GM19023 (cell line): ENCODE measurements at regions not wholly inside any gene's neighbourhood (a gene's known extent, or its start where the extent isn't known, plus 50 kb on each side); places are given as distances from the start of the nearest gene placed in this dataset.

Experiments used
- ATAC-seq: cut with Tn5 transposase; IDR thresholded peaks from one replicate; pipeline ENCODE4 v1.9.1; 2021; ENCODE audit warnings: mild to moderate bottlenecking, moderate library complexity; ENCODE audit not compliant: unreplicated experiment

DNA sequence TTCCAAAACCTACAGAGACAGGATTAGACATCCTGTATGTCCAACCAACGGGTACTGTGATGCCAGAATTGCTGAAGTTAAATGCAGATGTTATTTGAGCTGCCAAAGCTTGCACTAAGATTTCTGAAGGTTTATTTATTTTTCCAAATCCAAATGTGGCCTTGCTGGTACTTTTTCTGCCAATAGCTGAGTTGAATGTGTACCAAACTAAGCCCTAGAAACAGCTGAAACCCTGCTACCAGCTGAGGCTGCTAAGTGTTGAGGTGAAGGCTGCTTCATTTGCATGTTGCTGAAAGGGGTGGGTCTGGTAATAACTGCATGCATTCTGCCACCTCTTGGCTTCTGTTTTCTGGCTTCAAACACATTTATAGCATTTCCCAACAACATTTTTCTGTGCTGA is 366.5 kb downstream of the FAT4 start:
- no peak for ATAC-seq

GRCh38 chr4:125682730-125683129 is 368.0 kb downstream of the FAT4 start:
- no peak for ATAC-seq

GRCh38 chr4:125688841-125689240 is 374.1 kb downstream of the FAT4 start:
- ATAC-seq, result no peak

DNA sequence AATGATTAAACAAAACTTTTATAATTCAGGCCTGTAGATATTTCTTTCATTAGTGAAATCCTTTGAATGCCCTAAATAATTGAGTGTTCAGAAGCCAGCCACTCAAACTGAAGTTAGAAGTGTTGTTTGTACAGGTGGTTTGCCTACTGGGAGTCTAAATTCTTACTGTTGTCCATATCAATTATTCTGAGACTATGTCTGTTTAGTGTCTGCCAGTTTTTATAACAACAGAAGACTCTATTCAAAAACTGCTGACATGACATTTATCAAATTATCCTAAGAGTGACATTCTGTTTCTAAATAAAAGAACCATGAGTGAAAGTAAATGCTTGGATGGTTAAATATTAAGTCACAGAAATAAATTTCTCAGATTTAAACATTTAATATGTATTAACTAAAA is 375.1 kb downstream of the FAT4 start:
- ATAC-seq, result no peak

GRCh38 chr4:125693228-125693627 is 378.5 kb downstream of the FAT4 start:
- no peak for ATAC-seq

DNA sequence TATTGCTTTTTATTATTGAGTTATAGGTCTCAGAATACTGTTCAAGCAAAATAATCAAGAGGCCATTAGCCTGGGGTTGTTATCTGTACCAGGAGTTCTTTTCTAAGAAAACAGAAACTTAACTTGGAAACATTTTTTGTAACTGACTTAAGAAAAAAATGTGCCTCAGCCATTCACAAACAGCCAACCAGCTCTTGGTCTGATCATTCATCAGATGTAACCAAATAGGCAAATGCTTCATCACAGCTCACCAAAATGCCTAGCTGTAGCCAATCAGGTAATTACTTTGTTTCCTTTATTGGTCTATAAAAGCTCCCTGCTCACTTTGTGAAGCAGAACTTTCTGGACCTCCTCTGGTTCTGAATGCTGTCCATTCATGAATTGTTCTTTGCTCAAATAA is 387.7 kb downstream of the FAT4 start:
- no peak for ATAC-seq

DNA sequence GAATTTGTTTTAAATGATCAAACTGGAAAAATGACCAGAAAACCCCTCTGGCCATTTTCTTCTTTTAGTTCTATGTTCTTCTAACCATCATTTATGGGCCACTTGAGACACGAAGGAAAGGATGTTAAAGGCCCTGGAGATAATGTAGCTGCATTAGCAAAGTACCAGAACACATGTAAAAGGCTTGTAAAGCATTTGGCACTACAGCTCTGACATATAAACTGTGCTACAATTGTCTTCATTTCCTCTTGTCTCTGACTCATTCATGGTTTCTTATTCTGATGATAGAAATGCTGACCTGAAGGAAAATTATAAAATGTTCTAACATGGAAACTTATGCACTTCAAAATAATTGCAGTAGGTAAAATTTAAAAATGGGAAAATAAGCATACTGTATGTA is 388.7 kb downstream of the FAT4 start:
- no peak for ATAC-seq

GRCh38 chr4:125704726-125705125 is 390.0 kb downstream of the FAT4 start:
- ATAC-seq, result no peak

GRCh38 chr4:125705681-125706080 is 390.9 kb downstream of the FAT4 start:
- ATAC-seq, result no peak

- no peak for ATAC-seq
Measured at GRCh38 chr4:125707397-125707796, 392.6 kb downstream of the FAT4 start.

DNA sequence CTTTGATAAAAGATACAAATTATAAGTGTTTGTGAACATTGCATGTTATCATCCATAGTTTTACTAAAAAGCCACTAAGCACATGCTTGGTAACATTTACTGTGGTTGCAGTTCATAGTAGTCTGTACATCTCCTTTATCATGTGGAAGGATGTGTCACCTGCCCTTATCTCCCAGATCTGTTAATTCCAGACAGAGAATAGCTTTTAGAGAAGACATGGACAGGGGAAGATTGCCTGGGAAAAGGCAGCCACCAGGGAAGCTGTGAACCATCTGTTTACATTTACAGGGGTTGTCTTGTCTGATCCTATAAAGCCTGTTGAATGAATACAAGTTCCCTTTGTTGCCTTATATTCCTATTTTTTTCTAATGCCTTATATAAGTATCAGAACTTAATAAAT is 396.0 kb downstream of the FAT4 start:
- ATAC-seq, result no peak

DNA sequence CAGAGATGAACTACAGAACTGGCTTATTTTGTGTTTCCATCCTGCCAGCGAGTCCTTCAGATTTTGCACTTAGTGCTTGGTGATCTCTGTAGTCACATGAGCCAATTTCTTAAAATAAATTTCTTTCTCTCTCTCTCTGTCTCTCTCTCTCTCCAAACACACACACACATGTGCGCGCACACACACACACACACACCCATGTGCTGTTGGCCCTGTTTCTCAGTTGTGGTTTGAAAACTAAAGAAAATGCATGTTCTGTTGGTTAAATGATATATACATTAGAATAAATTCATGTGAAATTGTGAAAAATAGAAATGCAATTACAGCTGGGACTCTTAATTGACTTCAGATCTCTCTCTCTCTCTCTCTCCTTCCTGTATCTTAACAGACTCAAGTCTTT is 399.3 kb downstream of the FAT4 start:
- no peak for ATAC-seq

- no peak for ATAC-seq
Measured at GRCh38 chr4:125714845-125715244, 400.1 kb downstream of the FAT4 start.

DNA sequence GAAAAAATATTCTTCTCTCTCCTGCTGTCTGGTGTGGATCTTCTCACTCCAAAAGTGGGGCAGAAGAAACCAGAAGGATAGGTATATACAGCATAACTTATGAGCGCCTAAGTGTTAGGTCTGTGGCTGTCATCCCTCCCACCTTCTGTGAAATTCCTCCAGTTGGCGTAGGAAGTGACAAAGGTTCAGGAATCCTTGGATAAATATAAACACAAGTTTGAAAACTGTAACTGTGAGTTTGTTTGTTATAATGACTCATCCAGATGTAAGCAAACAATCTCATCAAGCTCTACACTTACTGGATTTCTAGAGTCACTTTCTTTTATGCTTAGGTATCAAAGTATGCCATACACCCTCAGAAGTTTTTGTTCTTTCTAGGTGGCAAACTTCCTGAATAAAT is 405.2 kb downstream of the FAT4 start:
- no peak for ATAC-seq

DNA sequence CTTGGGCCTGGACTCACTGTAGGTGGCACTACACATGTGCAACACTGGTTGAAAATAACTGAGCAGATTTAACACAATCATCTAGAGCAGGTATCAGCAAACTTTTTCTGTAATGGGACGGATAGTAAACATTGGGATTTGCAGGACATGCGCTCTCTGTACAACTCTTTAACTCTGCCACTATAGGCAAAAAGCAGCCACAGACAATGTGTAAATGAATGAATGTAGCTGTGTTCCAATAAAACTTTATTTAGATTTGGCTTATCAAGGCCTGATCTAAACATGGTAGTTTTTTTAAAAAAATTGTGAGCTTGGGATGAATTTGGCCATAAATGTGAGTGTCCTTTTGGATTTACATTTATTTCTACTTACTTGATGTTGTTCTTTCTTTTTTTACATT is 407.3 kb downstream of the FAT4 start:
- no peak for ATAC-seq

- ATAC-seq, result no peak
Measured at GRCh38 chr4:125725957-125726525, 411.3 kb downstream of the FAT4 start.

DNA sequence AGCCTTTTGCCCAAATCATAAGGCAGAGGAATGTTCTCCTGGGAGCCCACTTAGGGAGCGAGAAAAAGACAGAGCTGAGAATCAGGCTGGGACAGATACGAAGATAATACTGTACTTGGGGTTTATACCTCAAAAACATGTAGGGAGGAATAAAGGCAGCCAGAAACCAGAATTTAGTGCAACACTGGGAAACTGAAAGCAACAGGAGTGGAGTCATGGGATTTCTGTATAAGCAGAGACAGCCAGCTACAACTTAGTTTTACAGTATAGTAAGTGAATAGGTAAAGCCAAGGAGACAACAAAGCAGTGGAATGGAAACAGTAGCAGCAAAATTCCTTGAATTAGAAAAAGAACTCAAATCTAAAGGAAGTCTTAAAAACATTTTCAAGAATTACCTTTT is 413.2 kb downstream of the FAT4 start:
- no peak for ATAC-seq

DNA sequence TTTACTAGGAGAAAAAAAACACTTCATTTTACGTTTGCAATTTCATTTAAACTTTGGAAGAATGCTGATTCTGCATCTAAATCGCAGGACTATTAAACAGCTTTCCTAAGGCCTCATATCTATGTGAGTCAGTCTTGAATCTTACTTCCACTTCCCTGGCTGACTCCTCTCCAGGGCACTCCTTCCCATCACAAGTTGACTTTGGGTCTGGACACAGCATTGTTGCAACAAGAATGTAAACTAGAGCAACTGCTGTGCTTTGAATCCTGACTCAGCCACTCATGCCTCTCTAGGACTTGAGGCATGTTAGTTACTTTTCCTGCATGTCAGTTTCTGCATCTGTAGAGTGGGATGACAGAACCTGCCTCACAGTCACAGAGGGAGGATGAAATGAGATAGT is 413.8 kb downstream of the FAT4 start:
- no peak for ATAC-seq

- no peak for ATAC-seq
Measured at GRCh38 chr4:125729171-125729570, 414.4 kb downstream of the FAT4 start.

DNA sequence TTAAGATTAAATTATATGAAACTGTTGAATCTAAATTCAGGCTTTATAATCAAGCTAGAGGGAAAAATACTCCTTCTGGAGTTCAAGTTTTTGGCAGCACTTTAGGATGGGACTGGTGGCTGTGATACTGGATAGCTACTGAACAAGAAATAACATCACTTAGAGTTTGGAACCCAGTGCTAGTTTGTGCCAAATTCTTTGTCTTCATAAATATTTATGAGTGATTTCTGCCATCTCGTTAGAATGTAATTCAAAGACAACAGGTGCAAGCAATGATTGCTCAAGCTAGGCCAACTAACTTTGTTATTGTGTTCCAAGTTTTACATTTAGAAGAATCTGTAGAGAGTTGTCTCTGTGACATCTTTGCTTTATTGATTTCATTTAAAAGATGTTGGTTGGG is 417.9 kb downstream of the FAT4 start:
- ATAC-seq, result no peak

DNA sequence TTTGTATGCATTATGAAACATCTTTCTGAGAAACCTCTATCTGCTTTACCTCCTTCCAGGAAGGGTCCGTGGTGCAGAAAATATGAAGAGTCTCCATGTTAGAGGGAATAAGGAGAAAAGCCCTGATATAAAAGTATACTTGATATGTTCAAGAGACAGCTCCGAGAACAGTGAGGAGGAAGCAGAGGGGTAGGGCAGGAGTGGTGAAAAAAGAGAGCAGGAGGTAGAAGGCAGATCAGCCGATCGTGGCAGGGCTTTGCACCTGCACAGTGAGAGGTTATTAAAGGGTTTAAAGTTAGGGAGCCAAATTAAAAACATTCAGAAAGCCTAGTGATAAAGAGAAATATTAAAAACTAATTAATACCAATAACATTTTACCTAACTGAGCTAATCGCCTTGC is 419.7 kb downstream of the FAT4 start:
- ATAC-seq, result no peak

DNA sequence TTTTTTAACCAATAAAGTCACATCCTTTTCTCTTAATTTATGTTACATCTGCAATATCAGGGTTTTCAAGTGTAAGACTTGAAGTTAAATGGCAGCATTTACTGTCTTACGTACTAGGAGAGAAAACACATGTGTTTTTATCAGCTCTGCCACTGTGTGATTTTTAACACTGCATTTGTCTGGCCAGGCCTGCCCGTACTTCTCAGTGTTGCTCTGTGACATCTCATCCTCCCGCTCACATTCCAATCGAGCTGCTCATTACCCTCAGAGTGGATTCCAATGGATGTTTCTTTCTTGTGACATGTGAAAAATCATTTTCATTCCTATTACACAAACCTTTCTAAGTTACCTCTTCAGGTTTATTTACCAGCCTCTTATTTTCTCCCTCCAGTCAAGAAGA is 420.3 kb downstream of the FAT4 start:
- no peak for ATAC-seq

DNA sequence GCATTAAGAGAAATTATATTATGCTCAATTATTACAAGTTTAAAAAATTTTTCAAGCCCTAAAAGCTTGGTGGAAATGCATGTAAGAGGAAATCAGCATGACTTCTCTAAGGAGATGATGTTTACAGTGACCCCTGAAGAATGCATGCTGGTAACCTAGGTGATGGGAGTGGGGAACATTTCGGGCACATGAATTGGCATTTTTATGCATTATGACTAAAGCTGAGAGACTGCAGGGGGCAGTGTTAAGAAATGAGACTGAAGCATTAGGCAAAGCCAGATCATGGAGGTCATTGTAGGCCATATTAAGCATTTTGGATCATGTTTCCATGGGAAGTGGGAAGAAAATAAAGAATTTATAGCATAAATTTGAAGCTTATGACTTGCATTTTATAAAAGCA is 421.3 kb downstream of the FAT4 start:
- no peak for ATAC-seq

GRCh38 chr4:125739760-125740159 is 425.0 kb downstream of the FAT4 start:
- no peak for ATAC-seq
